Body of pancreas (tissue), 4 donors: ENCODE measurements at regions not wholly inside any gene's neighbourhood (a gene's known extent, or its start where the extent isn't known, plus 50 kb on each side); places are given as distances from the start of the nearest gene placed in this dataset.

Source experiments
- POLR2A ChIP-seq, 3 donors: fragments of 450-650 bp; IDR thresholded peaks; one replicate each; pipeline ENCODE4 v1.6.1; 2016; ENCODE audit warnings: antibody characterized with exemption in 3 of 3, mild to moderate bottlenecking in 2 of 3
- TF ChIP-seq, protein P1 (sequence below), 7 experiments: fragments of 450-650 bp in 4 of 7; fragments of 200-600 bp in 3 of 7; sonication (generic) in 3 of 7; IDR thresholded peaks; one replicate each; pipeline ENCODE4 v1.5.1; 2016 to 2019; ENCODE audit warnings: antibody characterized with exemption in 7 of 7

DNA sequence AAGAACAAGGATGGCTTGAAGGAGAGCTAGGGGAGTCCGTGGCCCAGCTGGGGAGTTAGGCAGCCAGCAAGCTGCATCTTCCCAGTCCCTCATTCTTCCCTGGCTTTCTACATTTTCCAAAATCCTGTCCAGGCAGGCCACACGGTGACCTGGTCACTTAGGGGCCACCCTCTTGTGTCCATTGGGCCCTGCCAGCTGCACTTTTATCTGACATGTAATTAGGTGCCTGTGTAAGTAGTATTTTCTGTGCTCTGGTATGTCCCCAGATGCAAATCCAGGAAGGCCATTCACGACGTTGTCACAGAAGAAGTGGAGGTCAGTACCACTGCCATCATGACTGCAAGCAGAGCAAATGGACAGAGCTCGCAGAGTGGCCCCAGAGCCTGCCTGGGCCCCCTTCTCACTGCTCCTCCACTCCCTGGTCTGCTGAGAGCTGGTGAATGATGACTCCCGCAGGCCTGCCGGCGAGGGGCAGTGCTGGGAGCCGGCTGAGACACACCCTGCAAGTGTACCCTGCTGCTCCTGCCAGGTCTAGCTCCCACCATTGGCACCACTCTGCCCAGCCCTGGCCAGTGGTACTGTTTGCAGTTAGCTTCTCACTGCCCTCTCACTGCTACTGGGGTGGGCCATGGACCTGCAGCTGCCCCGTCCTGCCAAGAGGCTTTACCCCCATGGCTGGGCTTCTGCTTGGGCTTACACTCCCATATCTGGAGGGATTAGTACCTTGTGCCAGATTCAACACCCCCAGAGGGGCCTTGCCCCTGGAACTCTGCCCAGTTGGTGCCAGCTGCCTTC, 98.2 kb downstream of the GLRX3 start:
- TF ChIP-seq, protein P1, sequence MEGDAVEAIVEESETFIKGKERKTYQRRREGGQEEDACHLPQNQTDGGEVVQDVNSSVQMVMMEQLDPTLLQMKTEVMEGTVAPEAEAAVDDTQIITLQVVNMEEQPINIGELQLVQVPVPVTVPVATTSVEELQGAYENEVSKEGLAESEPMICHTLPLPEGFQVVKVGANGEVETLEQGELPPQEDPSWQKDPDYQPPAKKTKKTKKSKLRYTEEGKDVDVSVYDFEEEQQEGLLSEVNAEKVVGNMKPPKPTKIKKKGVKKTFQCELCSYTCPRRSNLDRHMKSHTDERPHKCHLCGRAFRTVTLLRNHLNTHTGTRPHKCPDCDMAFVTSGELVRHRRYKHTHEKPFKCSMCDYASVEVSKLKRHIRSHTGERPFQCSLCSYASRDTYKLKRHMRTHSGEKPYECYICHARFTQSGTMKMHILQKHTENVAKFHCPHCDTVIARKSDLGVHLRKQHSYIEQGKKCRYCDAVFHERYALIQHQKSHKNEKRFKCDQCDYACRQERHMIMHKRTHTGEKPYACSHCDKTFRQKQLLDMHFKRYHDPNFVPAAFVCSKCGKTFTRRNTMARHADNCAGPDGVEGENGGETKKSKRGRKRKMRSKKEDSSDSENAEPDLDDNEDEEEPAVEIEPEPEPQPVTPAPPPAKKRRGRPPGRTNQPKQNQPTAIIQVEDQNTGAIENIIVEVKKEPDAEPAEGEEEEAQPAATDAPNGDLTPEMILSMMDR (IDR thresholded peaks at IDR 0.05) = no peak
- TF ChIP-seq POLR2A (IDR thresholded peaks at IDR 0.05) = no peak
